Testis (tissue), 2 donors: ENCODE measurements at regions not wholly inside any gene's neighbourhood (a gene's known extent, or its start where the extent isn't known, plus 50 kb on each side); places are given as distances from the start of the nearest gene placed in this dataset.

ENCODE experiments used
- DNase-seq: peaks from one replicate; pipeline ENCODE4 v3.0.0-alpha.2; 2019
- H3K27ac ChIP-seq, 2 donors: fragments of 200-600 bp; sonication (generic); one replicate each; pipeline ENCODE4 v1.5.1; 2019
- H3K27me3 ChIP-seq: fragments of 200-600 bp; sonication (generic); one replicate; pipeline ENCODE4 v1.5.1; 2019
- H3K36me3 ChIP-seq: fragments of 200-600 bp; sonication (generic); one replicate; pipeline ENCODE4 v1.5.1; 2017; ENCODE audit warnings: low read depth; ENCODE audit errors: missing control alignments
- H3K4me1 ChIP-seq: fragments of 200-600 bp; sonication (generic); one replicate; pipeline ENCODE4 v1.5.1; 2019
- H3K4me3 ChIP-seq, 2 donors: fragments of 200-600 bp; sonication (generic); one replicate each; pipeline ENCODE4 v1.5.1; 2017 to 2019
- H3K9me3 ChIP-seq: fragments of 200-600 bp; sonication (generic); one replicate; pipeline ENCODE4 v1.5.1; 2017
- POLR2A ChIP-seq: fragments of 450-650 bp; IDR thresholded peaks from one replicate; pipeline ENCODE4 v1.6.1; 2017; ENCODE audit warnings: antibody characterized with exemption, mild to moderate bottlenecking, moderate library complexity
- WGBS, 2 donors: methylation state at CpG; one replicate each; pipeline ENCODE4 v1.1.5; 2018; 5-methylcytosine and 5-hydroxymethylcytosine counted together
- intact Hi-C: fragments of 100-400 bp; cut with DNase I; formaldehyde crosslinking; loops from one replicate; pipeline ENCODE4 v1.15.1; 2023; ENCODE audit warnings: low total_unique reads
- TF ChIP-seq, protein P1 (sequence below), 3 experiments: fragments of 450-650 bp in 2 of 3; fragments of 200-600 bp in 1 of 3; sonication (generic) in 1 of 3; IDR thresholded peaks; one replicate each; pipeline ENCODE4 v1.5.1; 2016 to 2019; ENCODE audit warnings: antibody characterized with exemption in 3 of 3, mild to moderate bottlenecking in 2 of 3, moderate library complexity in 1 of 3

DNA sequence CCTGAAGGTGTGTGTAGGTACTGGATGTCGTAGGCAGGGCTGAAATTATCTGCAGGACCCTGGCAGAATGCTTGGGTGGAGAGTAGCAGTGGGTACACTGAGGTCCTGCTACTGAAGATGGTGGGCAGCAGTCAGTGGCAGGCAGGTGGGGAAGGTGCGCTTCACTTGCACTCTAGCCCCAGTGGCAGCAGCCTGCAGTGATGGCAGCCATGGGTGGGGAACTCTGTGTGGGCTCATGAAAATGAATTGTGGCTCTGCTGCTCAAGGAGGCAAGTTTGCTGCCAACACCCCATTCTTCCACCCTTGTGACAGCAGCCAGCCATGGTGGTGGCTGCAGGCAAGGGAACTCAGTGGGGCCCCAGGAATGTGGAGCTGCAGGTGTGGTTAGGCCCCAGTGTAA is 1242.7 kb upstream of the MIR17HG start:
- no peaks in the 10 kb centered on the region for H3K36me3 ChIP-seq
- H3K27ac ChIP-seq = no peak overlapping the region
- no peaks in the 10 kb centered on the region for H3K27me3 ChIP-seq
- H3K4me3 ChIP-seq = no peak overlapping the region
- H3K9me3 ChIP-seq = no peaks in the 10 kb centered on the region
- WGBS, 2 donors = 86 to 94% methylated on average over 2 of the region's 2 CpGs
- TF ChIP-seq POLR2A = no peak
- no peaks in the 10 kb centered on the region for H3K4me1 ChIP-seq
- intact Hi-C loops = no loop called here
- no peak for DNase-seq

DNA sequence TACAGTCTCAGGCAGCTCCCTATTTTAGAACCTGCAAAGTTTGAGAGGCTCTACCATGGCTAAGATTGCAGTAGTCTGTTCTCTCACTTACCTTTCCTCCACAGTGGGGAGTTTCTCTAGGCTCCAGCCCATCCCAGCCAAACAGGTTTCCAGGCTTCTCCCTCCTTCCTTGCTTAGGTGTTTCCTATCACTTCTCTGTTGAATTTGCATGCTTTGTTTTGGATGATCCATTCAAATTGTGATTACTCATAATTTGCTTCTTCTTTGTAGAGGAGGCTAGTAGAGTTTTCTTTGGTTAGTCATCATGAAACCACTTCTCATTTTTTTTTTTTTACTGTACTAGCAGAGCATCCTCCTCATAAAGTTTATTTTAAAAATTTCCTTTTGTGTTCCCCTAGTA is 1242.2 kb upstream of the MIR17HG start:
- no peaks in the 10 kb centered on the region for H3K9me3 ChIP-seq
- no peak for DNase-seq
- intact Hi-C loops = no loop called here
- no peaks in the 10 kb centered on the region for H3K4me1 ChIP-seq
- no peak overlapping the region for H3K4me3 ChIP-seq
- H3K36me3 ChIP-seq = no peaks in the 10 kb centered on the region
- TF ChIP-seq, protein P1, sequence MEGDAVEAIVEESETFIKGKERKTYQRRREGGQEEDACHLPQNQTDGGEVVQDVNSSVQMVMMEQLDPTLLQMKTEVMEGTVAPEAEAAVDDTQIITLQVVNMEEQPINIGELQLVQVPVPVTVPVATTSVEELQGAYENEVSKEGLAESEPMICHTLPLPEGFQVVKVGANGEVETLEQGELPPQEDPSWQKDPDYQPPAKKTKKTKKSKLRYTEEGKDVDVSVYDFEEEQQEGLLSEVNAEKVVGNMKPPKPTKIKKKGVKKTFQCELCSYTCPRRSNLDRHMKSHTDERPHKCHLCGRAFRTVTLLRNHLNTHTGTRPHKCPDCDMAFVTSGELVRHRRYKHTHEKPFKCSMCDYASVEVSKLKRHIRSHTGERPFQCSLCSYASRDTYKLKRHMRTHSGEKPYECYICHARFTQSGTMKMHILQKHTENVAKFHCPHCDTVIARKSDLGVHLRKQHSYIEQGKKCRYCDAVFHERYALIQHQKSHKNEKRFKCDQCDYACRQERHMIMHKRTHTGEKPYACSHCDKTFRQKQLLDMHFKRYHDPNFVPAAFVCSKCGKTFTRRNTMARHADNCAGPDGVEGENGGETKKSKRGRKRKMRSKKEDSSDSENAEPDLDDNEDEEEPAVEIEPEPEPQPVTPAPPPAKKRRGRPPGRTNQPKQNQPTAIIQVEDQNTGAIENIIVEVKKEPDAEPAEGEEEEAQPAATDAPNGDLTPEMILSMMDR (IDR thresholded peaks at IDR 0.05) = no peak
- no peak for TF ChIP-seq POLR2A
- no peak overlapping the region for H3K27ac ChIP-seq
- no peaks in the 10 kb centered on the region for H3K27me3 ChIP-seq

DNA sequence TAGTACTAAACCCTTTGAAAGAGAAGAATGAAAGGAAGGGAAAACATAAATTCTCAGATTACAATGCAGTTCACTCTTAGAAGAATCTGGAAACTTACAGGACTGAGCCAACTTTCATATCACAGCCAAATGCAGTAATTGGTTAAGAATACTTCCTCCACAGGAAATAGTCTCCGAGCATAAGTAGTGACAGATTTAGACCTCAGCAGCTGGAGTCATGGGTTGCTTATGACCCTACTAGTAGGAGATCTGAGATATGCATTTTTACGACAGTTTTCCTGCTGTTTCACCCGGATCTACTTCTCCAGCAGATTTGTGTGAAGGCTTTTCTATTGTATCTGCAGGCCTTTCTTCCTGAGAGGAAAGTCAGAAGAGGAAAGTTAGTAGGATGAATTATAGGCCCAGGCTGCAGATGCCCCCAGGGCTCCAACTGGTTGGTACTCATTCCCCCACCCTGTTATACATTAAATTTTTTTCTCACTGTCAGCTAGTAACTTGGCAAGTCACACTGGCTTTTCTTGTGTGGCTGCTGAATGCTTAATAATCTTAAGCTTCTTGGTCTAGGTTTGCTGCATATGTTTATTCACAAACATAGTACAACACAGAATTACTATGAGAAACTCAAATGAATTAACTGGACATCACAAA is 1241.5 kb upstream of the MIR17HG start:
- H3K36me3 ChIP-seq = no peaks in the 10 kb centered on the region
- intact Hi-C loops = no loop called here
- TF ChIP-seq, protein P1 (IDR thresholded peaks at IDR 0.05) = no peak
- no peak for TF ChIP-seq POLR2A
- 44 to 49% methylated on average over 3 of the region's 3 CpGs for WGBS, 2 donors
- H3K4me3 ChIP-seq = no peak overlapping the region
- H3K27ac ChIP-seq = no peak overlapping the region
- DNase-seq = no peak
- H3K4me1 ChIP-seq = no peaks in the 10 kb centered on the region
- H3K9me3 ChIP-seq = no peaks in the 10 kb centered on the region
- no peaks in the 10 kb centered on the region for H3K27me3 ChIP-seq

DNA sequence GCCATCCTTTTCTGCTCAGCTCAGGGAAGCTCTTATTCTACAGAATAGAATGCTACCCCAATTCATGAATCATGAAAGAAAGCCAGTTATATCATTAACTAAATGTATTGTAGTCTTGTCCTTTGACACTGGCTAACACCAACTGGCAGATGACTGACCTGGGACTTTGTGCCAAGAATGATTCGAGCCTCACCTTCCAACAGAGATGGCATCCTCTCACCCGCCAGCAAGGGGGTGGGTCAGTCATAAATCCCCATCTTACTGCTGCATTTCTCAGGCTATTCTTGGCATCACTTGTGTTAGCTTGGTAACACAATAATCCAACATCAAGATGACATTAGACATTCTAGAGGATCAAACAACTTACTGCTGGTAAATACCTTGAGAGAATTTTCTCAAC is 1239.8 kb upstream of the MIR17HG start:
- Histone ChIP-seq H3K27me3 (no peaks in the 10 kb centered on the region), H3K4me3 (no peak overlapping the region), H3K9me3 (no peaks in the 10 kb centered on the region), H3K36me3 (no peaks in the 10 kb centered on the region), H3K27ac (no peak overlapping the region), H3K4me1 (no peaks in the 10 kb centered on the region)
- no peak for DNase-seq
- 93 to 94% methylated on average over 2 of the region's 2 CpGs for WGBS, 2 donors
- TF ChIP-seq POLR2A = no peak
- TF ChIP-seq, protein P1 (IDR thresholded peaks at IDR 0.05) = no peak
- intact Hi-C loops = no loop called here

DNA sequence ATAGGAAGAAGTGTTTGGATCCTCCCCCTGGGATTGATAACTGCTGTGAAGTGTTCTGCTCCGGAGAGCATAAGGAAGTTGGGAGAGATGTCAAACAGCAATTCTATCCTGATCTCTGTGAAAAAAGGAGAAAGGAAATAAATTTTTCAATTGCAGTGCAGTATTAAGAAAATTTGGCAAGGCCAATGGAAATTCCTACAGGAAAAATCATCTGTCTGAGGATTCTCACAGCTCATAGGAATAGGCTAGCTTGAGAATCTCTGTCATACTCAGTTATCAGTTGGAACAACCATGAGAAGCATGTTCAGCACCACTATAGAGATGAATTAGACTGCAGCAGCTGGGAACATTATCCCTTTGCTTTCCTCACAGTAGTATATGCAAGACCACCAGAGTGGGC is 1238.9 kb upstream of the MIR17HG start:
- H3K27me3 ChIP-seq = no peaks in the 10 kb centered on the region
- no peak overlapping the region for H3K27ac ChIP-seq
- H3K4me1 ChIP-seq = no peaks in the 10 kb centered on the region
- H3K36me3 ChIP-seq = no peaks in the 10 kb centered on the region
- TF ChIP-seq, protein P1 (IDR thresholded peaks at IDR 0.05) = no peak
- TF ChIP-seq POLR2A = no peak
- DNase-seq = no peak
- no peak overlapping the region for H3K4me3 ChIP-seq
- H3K9me3 ChIP-seq = no peaks in the 10 kb centered on the region
- WGBS, 2 donors = 29 to 42% methylated on average over 1 of the region's 1 CpG
- intact Hi-C loops = no loop called here
